Omental fat pad (tissue), 3 donors: ENCODE measurements at regions not wholly inside any gene's neighbourhood (a gene's known extent, or its start where the extent isn't known, plus 50 kb on each side); places are given as distances from the start of the nearest gene placed in this dataset.

Experiments
- ATAC-seq: fragments of 150-250 bp; one replicate; pipeline ENCODE4 v1.9.1; 2016; ENCODE audit warnings: mild to moderate bottlenecking, moderate library complexity; ENCODE audit not compliant: low FRiP score
- DNase-seq: peaks from one replicate; pipeline ENCODE4 v3.0.0-alpha.2; 2019; ENCODE audit warnings: low spot score
- CTCF ChIP-seq, 3 donors: fragments of 450-650 bp; IDR thresholded peaks; one replicate each; pipeline ENCODE4 v1.5.1; 2016 to 2017; ENCODE audit warnings: antibody characterized with exemption in 3 of 3, mild to moderate bottlenecking in 3 of 3, moderate library complexity in 2 of 3

GRCh38 chr4:100076753-100077152 is 113.5 kb downstream of the DDIT4L start:
- TF ChIP-seq CTCF (IDR thresholded peaks at IDR 0.05) = no peak
- ATAC-seq (no peak), DNase-seq (no peak)

DNA sequence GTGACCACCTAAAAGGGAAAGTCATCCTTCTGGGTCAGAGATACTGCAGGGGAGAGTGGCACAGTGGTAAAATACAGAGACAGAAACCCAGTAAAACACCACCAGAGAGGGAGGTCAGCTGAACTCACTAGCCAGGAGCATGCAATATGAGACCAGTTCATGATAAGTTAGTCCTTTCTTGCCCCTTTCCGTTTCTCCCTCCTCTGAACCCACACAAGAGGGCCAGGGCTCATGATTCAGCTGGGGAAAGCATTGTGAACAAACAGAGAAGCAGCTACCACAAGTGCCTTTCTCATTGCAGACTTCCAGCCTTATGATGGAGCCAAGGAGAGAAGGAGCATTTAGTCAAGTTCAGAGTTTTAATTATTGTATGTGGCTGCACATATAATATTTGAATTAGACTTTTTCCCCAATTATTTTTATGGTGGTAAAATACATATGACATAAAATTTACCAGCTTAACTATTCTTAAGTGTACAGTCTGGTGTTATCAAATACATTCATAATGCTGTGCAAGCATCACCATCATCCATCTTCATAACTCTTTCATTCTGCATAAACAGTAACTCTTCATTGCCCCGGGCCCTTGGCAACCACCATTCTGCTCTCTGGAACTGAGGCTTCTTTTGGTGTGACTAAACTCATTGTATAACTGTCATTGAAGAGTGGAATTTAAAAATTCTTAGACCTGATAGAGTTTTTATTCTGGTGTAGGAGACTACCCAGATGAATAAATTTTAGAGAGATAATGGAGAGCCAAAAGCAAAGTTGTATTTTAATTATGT is 114.6 kb downstream of the DDIT4L start:
- ATAC-seq (no peak), DNase-seq (no peak)
- no peak for TF ChIP-seq CTCF (IDR thresholded peaks at IDR 0.05)

- DNase-seq (no peak), ATAC-seq (no peak)
- TF ChIP-seq CTCF (IDR thresholded peaks at IDR 0.05) = no peak
Observed at GRCh38 chr4:100075056-100075455, 115.2 kb downstream of the DDIT4L start.

DNA sequence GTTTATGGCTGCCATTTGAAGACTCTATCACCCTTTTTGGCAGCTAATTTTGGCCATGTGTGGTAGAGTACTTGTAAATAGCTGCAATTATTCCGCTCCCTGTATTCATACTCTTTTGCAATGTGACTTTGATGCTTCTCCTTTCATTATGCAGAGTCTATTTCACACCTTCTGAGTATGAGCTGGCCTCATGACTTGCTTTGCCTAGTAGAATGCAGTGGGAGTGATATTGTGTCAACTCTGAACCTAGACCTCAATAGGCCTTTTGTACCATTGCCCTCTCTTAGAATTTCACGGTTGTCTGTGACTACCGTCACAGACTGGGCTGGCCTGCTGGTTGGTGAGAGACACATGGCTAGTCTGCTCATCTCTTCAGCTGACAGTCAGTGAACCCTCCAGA is 118.8 kb downstream of the DDIT4L start:
- DNase-seq (no peak), ATAC-seq (no peak)
- TF ChIP-seq CTCF (IDR thresholded peaks at IDR 0.05) = no peak

DNA sequence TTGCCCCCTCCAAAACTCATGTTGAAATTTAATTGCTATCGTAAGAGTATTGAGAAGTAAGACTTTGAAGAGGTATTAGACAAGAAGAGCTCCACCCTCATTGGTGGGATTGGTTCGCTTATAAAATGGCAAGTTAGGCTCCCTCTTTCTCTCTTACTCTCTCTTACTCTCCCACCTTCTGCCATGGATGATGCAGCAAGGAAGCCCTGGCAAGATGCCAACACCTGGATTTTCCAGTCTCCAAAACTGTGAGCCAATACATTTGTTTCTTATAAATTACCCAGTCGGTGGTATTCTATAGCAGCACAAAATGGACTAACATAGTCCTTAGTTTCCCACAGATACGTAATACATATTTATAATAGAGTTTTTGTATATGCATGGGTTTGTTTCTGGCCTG is 119.4 kb downstream of the DDIT4L start:
- ATAC-seq (no peak), DNase-seq (no peak)
- TF ChIP-seq CTCF (IDR thresholded peaks at IDR 0.05) = no peak

- no peak for TF ChIP-seq CTCF (IDR thresholded peaks at IDR 0.05)
- DNase-seq (no peak), ATAC-seq (no peak)
Observed at GRCh38 chr4:100069207-100069606, 119.1 kb upstream of the H2AZ1 start.

DNA sequence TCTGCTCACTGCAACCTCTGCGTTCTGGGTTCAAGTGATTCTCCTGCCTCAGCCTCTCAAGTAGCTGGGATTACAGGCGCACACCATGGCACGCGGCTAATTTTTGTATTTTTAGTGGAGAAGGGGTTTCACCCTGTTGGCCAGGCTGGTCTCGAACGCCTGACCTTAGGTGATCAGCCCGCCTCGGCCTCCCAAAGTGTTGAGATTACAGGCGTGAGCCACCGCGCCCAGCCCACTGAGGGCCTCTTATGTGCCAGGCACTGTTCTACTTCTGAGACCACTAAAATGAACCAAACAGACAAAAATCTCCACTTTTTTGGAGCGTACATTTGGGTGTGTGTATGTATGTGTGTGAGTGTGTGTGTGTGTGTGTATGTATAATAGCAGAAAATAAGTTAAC is 117.2 kb upstream of the H2AZ1 start:
- no peak for TF ChIP-seq CTCF (IDR thresholded peaks at IDR 0.05)

More for the DNA sequence above, 117.2 kb upstream of the H2AZ1 start:
- ATAC-seq = no peak
- no peak for DNase-seq
